CD8-positive, alpha-beta memory T cell (primary cell): ENCODE measurements at regions not wholly inside any gene's neighbourhood (a gene's known extent, or its start where the extent isn't known, plus 50 kb on each side); places are given as distances from the start of the nearest gene placed in this dataset.

ENCODE experiments used
- CTCF ChIA-PET: fragments of 350-600 bp; sonication (Branson Sonifier 250); formaldehyde crosslinking; loops from one replicate; lab custom pipeline; 2021; ENCODE audit warnings: antibody characterized with exemption; lab: Charles Lee
- POLR2A ChIA-PET: fragments of 350-600 bp; sonication (Branson Sonifier 250); formaldehyde crosslinking; loops from one replicate; lab custom pipeline; 2021; ENCODE audit warnings: antibody characterized with exemption; lab: Charles Lee
- DNase-seq, 5 donors: peaks; one replicate each; pipeline versions ENCODE4 v3.0.0 to v3.0.0-alpha.2; 2020 to 2022; ENCODE audit warnings: mixed read lengths in 1 of 5
- H3K27ac ChIP-seq: one replicate; pipeline ENCODE4 v1.7.0; 2013; ENCODE audit warnings: low read depth, mild to moderate bottlenecking, low read length, moderate library complexity
- H3K27me3 ChIP-seq: 2 replicates; pipeline ENCODE4 v1.7.0; 2013; ENCODE audit warnings: low read length, mild to moderate bottlenecking; ENCODE audit not compliant: insufficient read depth, poor library complexity, severe bottlenecking
- H3K36me3 ChIP-seq: 2 replicates; pipeline ENCODE4 v1.7.0; 2013; ENCODE audit warnings: mild to moderate bottlenecking, low read length, moderate library complexity; ENCODE audit not compliant: insufficient read depth
- H3K4me1 ChIP-seq: 2 replicates; pipeline ENCODE4 v1.7.0; 2013; ENCODE audit warnings: mild to moderate bottlenecking, low read length, moderate library complexity; ENCODE audit not compliant: insufficient read depth
- H3K4me3 ChIP-seq: 2 replicates; pipeline ENCODE4 v1.7.0; 2013; ENCODE audit warnings: mild to moderate bottlenecking, low read length
- H3K9me3 ChIP-seq: 2 replicates; pipeline ENCODE4 v1.7.0; 2013; ENCODE audit warnings: mild to moderate bottlenecking, low read length
- H3K27ac Mint-ChIP-seq, 8 donors: one replicate each; pipeline ENCODE4 v1.8.0; 2020 to 2021; ENCODE audit warnings: mixed read lengths in 8 of 8, mild to moderate bottlenecking in 6 of 8, inconsistent platforms in 3 of 8, moderate library complexity in 3 of 8
- H3K27me3 Mint-ChIP-seq, 2 donors: one replicate each; pipeline ENCODE4 v1.8.0; 2020 to 2021; ENCODE audit warnings: mixed read lengths in 2 of 2, mild to moderate bottlenecking in 1 of 2, moderate library complexity in 1 of 2
- H3K36me3 Mint-ChIP-seq, 3 donors: one replicate each; pipeline ENCODE4 v1.8.0; 2020 to 2021; ENCODE audit warnings: mixed read lengths in 3 of 3, inconsistent platforms in 1 of 3, mild to moderate bottlenecking in 1 of 3
- H3K4me1 Mint-ChIP-seq, 3 donors: one replicate each; pipeline ENCODE4 v1.8.0; 2020 to 2021; ENCODE audit warnings: mixed read lengths in 3 of 3, inconsistent platforms in 1 of 3, mild to moderate bottlenecking in 1 of 3
- H3K4me3 Mint-ChIP-seq, 7 donors: one replicate each; pipeline ENCODE4 v1.8.0; 2020 to 2021; ENCODE audit warnings: mixed read lengths in 7 of 7, mild to moderate bottlenecking in 6 of 7, moderate library complexity in 4 of 7, inconsistent platforms in 2 of 7
- H3K9me3 Mint-ChIP-seq, 5 donors: one replicate each; pipeline ENCODE4 v1.8.0; 2020 to 2022; ENCODE audit warnings: mixed read lengths in 5 of 5, mild to moderate bottlenecking in 3 of 5, moderate library complexity in 2 of 5, inconsistent platforms in 1 of 5

DNA sequence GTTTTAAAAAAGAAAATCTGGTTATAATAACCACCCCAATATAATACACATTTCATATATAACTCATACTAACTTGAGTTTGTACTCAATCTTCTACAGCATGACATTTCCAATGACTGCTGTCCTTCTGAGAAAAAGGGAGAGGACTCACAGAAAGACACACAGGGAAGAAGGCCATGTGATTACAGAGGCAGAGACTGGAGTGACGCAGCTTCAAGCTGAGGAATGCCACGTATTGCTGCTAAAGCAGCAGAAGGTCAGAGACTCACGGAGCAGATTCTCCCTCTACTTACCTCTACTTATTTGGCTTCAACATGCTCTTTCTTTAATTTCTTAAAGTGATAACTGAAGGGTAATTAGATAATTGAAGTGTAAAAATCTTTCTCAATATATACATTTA is 753.5 kb upstream of the PKDCC start:
- Mint-ChIP-seq H3K27ac (no peak overlapping the region), H3K36me3 (no peaks in the 10 kb centered on the region), H3K27me3 (no peaks in the 10 kb centered on the region), H3K9me3 (peaks cover 0 to 14% (median 2%) of the 10 kb centered on the region in 5 donors), H3K4me3 (no peak overlapping the region), H3K4me1 (no peaks in the 10 kb centered on the region)
- H3K27ac ChIP-seq: no peak overlapping the region
- CTCF ChIA-PET: no interaction called here
- no peaks in the 10 kb centered on the region for H3K9me3 ChIP-seq
- no peaks in the 10 kb centered on the region for H3K27me3 ChIP-seq
- no peaks in the 10 kb centered on the region for H3K4me1 ChIP-seq
- no peak for DNase-seq
- POLR2A ChIA-PET: no interaction called here
- H3K4me3 ChIP-seq: no peak overlapping the region
- no peaks in the 10 kb centered on the region for H3K36me3 ChIP-seq

DNA sequence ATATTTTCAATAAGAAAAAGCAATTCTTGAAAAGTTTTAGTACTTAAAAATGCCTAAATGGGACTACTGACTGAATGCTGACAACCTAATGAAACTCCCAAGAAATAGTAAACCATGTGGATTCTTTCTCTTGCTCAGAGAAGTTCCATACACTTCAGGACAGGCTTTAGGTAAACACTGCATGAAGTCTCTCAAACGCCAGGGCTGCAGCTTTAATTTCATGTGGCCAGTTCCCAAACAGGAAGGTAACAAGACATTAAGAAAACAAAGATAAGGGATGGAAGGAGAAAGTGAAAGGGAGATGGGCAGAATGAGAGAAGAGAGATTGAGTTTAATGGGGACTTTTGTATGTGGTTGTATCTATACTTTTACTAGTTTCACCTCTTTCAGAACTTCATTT is 734.7 kb upstream of the PKDCC start:
- Histone ChIP-seq H3K9me3 (no peaks in the 10 kb centered on the region), H3K4me1 (no peaks in the 10 kb centered on the region), H3K27me3 (no peaks in the 10 kb centered on the region), H3K27ac (no peak overlapping the region), H3K4me3 (no peak overlapping the region), H3K36me3 (no peaks in the 10 kb centered on the region)
- H3K36me3 Mint-ChIP-seq: no peaks in the 10 kb centered on the region
- CTCF ChIA-PET: no interaction called here
- H3K4me1 Mint-ChIP-seq: no peaks in the 10 kb centered on the region
- no peaks in the 10 kb centered on the region for H3K27me3 Mint-ChIP-seq
- POLR2A ChIA-PET: no interaction called here
- DNase-seq: no peak
- no peak overlapping the region for H3K4me3 Mint-ChIP-seq
- H3K9me3 Mint-ChIP-seq: peaks cover 0 to 5% (median 3%) of the 10 kb centered on the region in 5 donors
- no peak overlapping the region for H3K27ac Mint-ChIP-seq

DNA sequence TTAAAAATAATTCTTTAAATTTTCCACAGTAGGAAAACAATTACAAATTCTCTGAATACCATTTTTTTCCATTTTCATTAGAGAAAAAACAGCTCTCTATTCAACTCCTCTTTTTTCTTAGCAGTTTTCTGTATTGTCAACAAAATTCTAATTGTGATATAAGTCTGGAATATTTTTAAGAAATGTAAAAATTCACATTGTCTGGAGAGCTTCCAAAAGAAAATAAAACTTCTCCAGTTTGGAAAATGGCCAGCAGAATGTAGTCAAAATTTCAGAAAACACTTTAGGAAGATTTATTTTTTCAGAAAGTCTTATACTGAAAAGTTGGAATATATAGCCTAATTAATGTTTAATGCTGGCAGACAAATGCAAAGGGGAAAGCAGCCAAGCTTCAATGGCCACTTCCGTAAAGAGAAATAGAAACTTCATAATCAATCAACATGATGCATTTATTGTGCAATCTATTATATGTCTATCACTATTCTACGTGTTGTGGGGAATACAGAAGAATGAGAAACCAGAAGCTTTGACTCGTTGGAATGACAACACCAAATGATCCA is 733.2 kb upstream of the PKDCC start:
- DNase-seq: no peak
- POLR2A ChIA-PET: no interaction called here
- Mint-ChIP-seq H3K36me3 (no peaks in the 10 kb centered on the region), H3K27me3 (no peaks in the 10 kb centered on the region), H3K9me3 (peaks cover 0 to 5% (median 3%) of the 10 kb centered on the region in 5 donors), H3K4me1 (no peaks in the 10 kb centered on the region), H3K27ac (no peak overlapping the region), H3K4me3 (no peak overlapping the region)
- Histone ChIP-seq H3K4me1 (no peaks in the 10 kb centered on the region), H3K27me3 (no peaks in the 10 kb centered on the region), H3K4me3 (no peak overlapping the region), H3K9me3 (no peaks in the 10 kb centered on the region), H3K27ac (no peak overlapping the region), H3K36me3 (no peaks in the 10 kb centered on the region)
- CTCF ChIA-PET: no interaction called here

DNA sequence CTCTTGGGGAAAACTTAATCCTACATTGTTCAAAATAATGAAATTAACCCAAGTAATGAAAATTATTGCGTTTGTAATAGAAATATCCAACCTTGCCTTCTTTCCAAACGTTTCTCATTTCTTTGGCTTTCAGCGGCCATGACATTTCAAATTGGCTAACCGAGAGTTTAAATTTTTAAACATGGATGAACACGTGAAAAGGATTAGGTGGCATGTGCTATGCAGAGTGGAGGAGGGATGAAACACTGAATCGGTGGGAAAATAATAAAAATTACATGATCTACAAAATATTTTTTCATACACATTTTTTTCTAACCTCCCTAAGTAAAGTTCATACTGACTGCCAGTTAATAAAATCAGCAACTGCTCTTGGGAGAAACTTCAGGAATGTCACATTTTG is 728.4 kb upstream of the PKDCC start:
- no peaks in the 10 kb centered on the region for H3K4me1 Mint-ChIP-seq

DNA sequence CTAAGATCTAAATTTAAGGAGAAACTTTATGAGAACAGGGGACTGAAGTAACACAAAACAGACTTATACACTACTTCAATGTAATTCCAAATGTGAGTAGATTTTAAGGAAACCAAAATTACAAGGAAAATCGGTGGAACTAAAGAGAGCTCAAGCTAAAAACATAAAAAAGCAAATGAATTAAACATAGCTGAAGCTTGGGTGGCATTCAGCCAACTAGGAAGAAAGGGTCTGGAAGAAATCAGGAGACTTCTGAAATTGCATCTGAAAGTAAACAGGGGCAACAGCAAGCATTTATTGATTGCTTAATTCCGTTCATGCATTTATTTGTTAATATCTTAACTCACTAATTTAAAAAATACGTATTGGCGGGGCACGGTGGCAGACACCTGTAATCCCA is 727.3 kb upstream of the PKDCC start:
- H3K4me1 ChIP-seq: no peaks in the 10 kb centered on the region
- H3K9me3 ChIP-seq: no peaks in the 10 kb centered on the region
- no peaks in the 10 kb centered on the region for H3K27me3 Mint-ChIP-seq
- no peak for DNase-seq
- no peak overlapping the region for H3K27ac Mint-ChIP-seq
- POLR2A ChIA-PET: no interaction called here
- H3K27ac ChIP-seq: no peak overlapping the region
- H3K4me1 Mint-ChIP-seq: no peaks in the 10 kb centered on the region
- H3K36me3 ChIP-seq: no peaks in the 10 kb centered on the region
- H3K4me3 Mint-ChIP-seq: no peak overlapping the region
- CTCF ChIA-PET: no interaction called here
- no peaks in the 10 kb centered on the region for H3K36me3 Mint-ChIP-seq
- H3K4me3 ChIP-seq: no peak overlapping the region
- H3K27me3 ChIP-seq: no peaks in the 10 kb centered on the region
- peaks cover 0 to 4% (median 0%) of the 10 kb centered on the region in 5 donors for H3K9me3 Mint-ChIP-seq

More for the DNA sequence above, 728.4 kb upstream of the PKDCC start:
- Mint-ChIP-seq H3K4me3 (no peak overlapping the region), H3K27me3 (no peaks in the 10 kb centered on the region), H3K27ac (no peak overlapping the region), H3K9me3 (peaks cover 0 to 4% (median 0%) of the 10 kb centered on the region in 5 donors), H3K36me3 (no peaks in the 10 kb centered on the region)
- POLR2A ChIA-PET: no interaction called here
- H3K4me1 ChIP-seq: no peaks in the 10 kb centered on the region
- CTCF ChIA-PET: no interaction called here
- H3K36me3 ChIP-seq: no peaks in the 10 kb centered on the region
- H3K27ac ChIP-seq: no peak overlapping the region
- no peaks in the 10 kb centered on the region for H3K27me3 ChIP-seq
- no peaks in the 10 kb centered on the region for H3K9me3 ChIP-seq
- no peak for DNase-seq
- no peak overlapping the region for H3K4me3 ChIP-seq

DNA sequence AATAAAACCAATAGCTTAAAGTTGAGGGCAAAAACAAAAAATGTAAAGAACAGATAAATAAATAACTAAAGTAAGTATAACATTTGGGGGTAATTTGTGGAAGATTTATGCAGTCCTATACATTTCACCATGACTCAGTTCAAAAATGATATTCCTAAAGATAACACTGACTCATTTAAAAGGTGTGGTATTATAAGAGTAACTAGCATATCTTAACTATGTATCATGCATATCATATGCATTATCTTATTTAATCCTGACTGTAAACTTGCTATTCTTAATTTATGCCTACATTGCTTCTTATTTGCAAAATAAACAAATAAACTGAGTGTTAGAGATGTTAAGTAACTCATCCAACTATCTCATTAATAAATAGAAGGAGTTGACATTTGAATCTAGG is 726.5 kb upstream of the PKDCC start:
- Histone ChIP-seq H3K4me3 (no peak overlapping the region), H3K9me3 (no peaks in the 10 kb centered on the region), H3K4me1 (no peaks in the 10 kb centered on the region), H3K36me3 (no peaks in the 10 kb centered on the region), H3K27me3 (no peaks in the 10 kb centered on the region), H3K27ac (no peak overlapping the region)
- ChIA-PET CTCF (no interaction called here), POLR2A (no interaction called here)
- H3K36me3 Mint-ChIP-seq: no peaks in the 10 kb centered on the region
- no peaks in the 10 kb centered on the region for H3K4me1 Mint-ChIP-seq
- no peak for DNase-seq
- H3K27ac Mint-ChIP-seq: no peak overlapping the region
- no peaks in the 10 kb centered on the region for H3K27me3 Mint-ChIP-seq
- H3K9me3 Mint-ChIP-seq: peaks cover 0 to 4% (median 0%) of the 10 kb centered on the region in 5 donors
- no peak overlapping the region for H3K4me3 Mint-ChIP-seq

DNA sequence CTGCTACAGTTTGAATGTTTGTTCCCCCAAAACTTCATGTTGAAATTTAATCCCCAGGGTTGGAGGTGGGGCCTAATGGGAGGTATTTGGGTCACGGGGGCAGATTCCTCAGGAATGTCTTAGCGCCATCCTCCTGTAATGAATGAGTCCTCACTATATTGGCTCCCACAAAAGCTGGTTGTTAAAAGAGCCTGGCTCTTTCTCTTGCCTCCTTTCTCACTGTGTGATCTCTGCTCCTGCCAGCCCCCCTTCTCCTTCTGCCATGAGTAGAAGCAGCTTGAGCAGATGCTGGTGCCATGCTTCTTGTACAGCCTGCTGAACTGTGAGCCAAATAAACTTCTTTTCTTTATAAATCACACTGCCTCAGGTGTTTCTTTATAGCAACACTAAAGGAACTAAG is 721.0 kb upstream of the PKDCC start:
- H3K36me3 Mint-ChIP-seq: no peaks in the 10 kb centered on the region
- CTCF ChIA-PET: no interaction called here
- no peak overlapping the region for H3K27ac ChIP-seq

DNA sequence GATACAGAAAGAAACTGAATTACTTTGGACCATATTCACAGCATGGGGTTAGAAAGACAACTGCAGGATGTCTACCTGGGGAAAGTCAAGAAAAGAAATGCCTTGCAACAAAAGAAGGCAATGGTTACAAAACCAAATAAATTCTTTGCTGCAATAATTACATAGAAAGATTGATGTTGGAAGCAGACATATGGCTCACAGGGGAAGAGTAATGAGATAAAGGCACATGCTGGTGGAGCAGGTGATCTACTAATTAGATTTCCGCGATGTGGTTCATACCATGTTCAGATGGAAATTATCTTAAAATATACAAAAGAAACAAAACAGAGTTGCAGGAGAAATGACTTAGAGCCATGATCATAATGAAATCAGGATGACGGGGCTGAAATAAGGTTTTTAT is 718.8 kb upstream of the PKDCC start:
- H3K9me3 ChIP-seq: no peaks in the 10 kb centered on the region
- Mint-ChIP-seq H3K4me3 (no peak overlapping the region), H3K9me3 (no peaks in the 10 kb centered on the region), H3K27ac (no peak overlapping the region), H3K36me3 (no peaks in the 10 kb centered on the region), H3K4me1 (no peaks in the 10 kb centered on the region), H3K27me3 (no peaks in the 10 kb centered on the region)
- H3K27me3 ChIP-seq: no peaks in the 10 kb centered on the region
- CTCF ChIA-PET: no interaction called here
- H3K27ac ChIP-seq: no peak overlapping the region
- no peak overlapping the region for H3K4me3 ChIP-seq
- DNase-seq: no peak
- H3K36me3 ChIP-seq: no peaks in the 10 kb centered on the region
- POLR2A ChIA-PET: no interaction called here
- H3K4me1 ChIP-seq: no peaks in the 10 kb centered on the region

More for the DNA sequence above, 721.0 kb upstream of the PKDCC start:
- H3K27me3 ChIP-seq: no peaks in the 10 kb centered on the region
- Mint-ChIP-seq H3K9me3 (no peaks in the 10 kb centered on the region), H3K27ac (no peak overlapping the region), H3K4me1 (no peaks in the 10 kb centered on the region), H3K4me3 (no peak overlapping the region), H3K27me3 (no peaks in the 10 kb centered on the region)
- H3K4me1 ChIP-seq: no peaks in the 10 kb centered on the region
- no peak overlapping the region for H3K4me3 ChIP-seq
- H3K36me3 ChIP-seq: no peaks in the 10 kb centered on the region
- no peak for DNase-seq
- POLR2A ChIA-PET: no interaction called here
- H3K9me3 ChIP-seq: no peaks in the 10 kb centered on the region

DNA sequence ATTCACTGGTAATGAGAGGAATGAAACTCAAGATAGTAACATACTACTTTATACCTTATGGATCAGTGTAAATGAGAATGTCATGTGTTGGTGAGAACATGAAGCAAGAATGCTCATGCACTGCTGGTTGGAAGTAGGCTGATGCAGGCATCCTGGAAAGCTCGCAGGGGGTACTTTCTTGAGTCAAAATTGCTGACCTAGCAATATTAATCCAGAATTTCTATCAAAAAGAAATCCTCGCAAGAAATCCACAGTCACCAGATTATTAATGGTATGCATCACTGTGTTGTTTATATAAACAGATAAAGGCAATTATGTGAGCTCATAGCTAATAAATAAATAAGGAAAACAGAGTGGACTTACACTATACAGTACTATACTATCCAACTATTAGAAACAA is 713.7 kb upstream of the PKDCC start:
- ChIA-PET POLR2A (no interaction called here), CTCF (interaction anchor here (1.2 kb wide), 1 partner anchor 12 kb away, joined by 3 read pairs; no protein-coding TSS in a partner anchor)
- no peaks in the 10 kb centered on the region for H3K4me1 ChIP-seq
- Mint-ChIP-seq H3K4me1 (no peaks in the 10 kb centered on the region), H3K27ac (no peak overlapping the region), H3K36me3 (no peaks in the 10 kb centered on the region), H3K4me3 (no peak overlapping the region), H3K9me3 (peaks cover 0 to 7% (median 0%) of the 10 kb centered on the region in 5 donors), H3K27me3 (no peaks in the 10 kb centered on the region)
- H3K27ac ChIP-seq: no peak overlapping the region
- H3K9me3 ChIP-seq: no peaks in the 10 kb centered on the region
- no peak for DNase-seq
- no peaks in the 10 kb centered on the region for H3K36me3 ChIP-seq
- H3K27me3 ChIP-seq: no peaks in the 10 kb centered on the region
- H3K4me3 ChIP-seq: no peak overlapping the region
